NOMO-1 (cell line): ENCODE measurements at regions not wholly inside any gene's neighbourhood (a gene's known extent, or its start where the extent isn't known, plus 50 kb on each side); places are given as distances from the start of the nearest gene placed in this dataset.

Experiments
- DNase-seq, 2 experiments: peaks; one replicate each; lab custom pipeline; 2025; ENCODE audit not compliant: unreplicated experiment in 2 of 2; lab: John Stamatoyannopoulos, UW

DNA sequence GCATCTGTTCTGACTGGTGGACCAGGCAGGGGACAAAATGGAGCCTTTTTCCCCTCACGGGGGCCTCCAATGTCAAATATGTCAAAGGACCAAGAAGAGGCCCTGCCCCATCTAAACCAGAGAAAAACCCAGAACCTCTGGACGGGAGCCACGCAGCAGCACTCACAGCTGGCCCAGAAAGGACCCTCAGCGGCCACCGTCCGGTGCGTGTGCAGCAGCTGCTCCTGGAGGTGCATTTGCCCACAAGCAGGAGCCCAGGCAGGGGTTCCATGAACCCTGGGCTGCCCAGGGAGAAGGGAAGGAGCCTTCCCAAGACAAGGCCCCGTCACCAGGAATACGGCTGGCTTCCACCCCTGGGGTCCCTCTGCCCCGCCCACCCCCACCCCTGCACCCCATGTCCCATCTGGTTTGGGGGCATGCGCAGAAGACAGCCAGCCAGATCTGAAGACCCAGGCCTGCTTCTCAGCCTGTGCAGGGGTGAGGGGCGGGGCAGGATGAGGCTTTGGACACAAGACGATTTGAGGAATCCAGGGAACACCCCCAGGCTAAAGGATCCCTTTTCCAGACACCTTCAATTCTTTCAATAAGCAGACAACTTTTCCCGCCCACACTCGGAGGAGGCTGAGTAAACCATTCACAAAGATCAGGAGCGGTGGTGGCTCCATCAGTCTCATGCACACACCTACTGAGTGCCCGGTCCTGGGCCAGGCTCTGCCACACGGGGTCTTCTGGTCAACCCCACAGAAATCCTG, 423.1 kb downstream of the SHANK2 start:
- no peak for DNase-seq

DNA sequence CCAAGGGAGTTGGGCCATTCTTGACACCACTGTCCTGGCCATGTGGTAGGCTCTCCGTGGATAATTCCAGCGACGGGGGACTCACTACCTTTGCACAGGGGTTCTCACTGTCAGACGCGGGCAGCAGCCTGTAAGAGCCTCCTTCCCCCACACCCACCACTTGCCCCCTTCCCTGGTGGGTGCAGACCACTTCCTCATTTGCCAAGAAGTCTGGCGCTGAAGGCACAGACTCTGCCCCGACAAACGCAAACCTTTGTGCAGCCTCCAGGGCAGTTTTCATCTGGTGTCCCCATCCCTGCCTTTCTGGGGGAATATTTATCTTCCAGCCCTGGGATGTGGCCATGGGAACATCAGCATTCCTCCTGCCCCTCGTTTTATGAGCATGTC, 422.5 kb downstream of the SHANK2 start:
- DNase-seq, result no peak

DNA sequence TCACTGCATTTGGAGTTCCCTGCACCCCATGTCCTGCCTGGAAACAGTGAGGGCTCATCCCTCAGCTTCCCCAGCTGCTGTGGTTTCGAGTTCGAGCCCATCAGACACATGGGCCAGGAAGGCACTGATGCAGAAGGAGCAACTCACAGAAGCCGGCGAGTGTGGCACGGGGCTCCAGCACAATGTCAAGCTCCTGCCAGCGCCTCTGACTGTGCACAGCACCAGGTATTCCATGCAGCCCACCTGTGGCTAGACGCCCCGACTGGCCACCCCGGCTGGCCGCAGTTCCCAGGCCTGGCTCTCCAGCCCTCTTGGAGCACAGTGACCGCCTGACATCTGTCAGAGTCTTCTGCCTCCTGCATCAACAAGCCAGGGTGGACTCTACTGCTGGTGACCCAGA, 419.4 kb downstream of the SHANK2 start:
- no peak for DNase-seq

DNA sequence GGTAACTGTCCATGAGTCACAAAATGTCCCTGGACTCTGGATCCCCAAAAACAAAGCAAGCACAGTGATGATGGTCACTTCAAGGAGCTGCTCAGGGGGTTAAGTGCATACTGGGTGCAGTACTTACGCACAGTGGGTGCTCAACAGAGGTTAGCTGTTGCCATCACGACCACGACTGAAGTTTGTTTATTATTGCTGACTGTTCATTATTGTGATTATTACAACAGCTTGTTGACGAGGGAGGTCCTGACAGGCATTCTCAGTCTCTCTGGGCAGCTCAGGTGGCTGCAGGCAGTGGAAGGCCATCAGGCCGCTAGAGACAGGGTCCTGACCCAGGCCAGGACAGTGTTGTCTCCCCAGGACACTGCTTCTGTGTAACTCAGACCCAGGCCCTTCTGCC, 418.8 kb downstream of the SHANK2 start:
- no peak for DNase-seq

DNA sequence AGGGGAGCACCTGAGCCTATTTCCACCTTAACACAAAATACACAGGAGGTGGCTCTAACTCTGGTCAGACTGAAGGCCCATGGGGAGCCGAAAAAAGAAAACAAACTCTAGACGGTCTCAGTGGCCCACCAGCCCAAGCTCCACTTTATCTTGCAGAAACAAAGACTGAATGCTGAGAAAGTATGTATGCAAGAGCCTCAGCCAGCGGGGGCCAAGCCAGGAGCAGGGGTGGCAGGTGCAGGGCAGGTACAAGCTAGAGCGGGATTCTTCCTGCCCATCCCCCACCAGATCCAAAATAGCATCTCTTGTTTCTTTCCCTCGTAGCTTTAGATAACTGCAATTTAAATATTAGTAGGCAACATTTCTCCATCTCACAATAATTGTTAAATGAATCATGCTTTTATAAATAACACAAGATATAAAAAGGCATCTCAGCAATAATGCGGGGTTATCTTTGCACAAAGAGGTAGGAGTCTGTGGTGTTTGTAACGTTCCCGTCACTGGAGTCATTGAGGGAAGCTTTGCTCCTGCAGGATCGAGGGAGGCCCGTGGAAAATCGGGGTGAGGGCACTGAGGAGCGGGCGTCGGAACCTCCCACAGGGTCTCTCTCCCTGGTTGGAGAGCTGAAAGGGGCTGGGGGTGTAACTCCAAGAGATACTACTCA, 418.0 kb downstream of the SHANK2 start:
- no peak for DNase-seq

DNA sequence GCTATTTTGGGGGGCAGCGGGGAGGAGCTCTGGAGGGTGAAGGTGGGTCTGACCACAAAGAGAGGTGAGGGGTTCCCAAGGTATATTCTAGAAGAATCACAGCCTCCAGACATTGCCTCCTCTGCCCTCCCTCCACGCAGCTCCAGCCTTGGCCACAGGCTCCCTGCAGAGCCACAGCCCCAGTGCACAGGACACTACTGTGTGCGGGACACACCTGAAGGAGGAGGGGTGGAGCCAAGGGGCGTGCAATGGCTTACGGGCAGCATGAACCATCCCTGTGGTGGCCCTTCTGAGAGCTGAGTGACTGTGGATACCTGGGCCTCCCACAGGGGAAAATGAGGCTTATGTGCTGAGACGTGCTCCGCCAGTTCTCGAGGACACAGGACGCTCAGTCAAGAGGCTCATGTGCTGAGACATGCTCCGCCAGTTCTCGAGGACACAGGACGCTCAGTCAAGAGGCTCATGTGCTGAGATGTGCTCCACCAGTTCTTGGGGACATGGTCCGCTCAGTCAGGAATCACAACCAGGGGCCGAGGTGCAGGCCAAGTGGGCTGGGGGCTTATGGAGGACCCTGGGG, 417.3 kb downstream of the SHANK2 start:
- DNase-seq, result no peak

DNA sequence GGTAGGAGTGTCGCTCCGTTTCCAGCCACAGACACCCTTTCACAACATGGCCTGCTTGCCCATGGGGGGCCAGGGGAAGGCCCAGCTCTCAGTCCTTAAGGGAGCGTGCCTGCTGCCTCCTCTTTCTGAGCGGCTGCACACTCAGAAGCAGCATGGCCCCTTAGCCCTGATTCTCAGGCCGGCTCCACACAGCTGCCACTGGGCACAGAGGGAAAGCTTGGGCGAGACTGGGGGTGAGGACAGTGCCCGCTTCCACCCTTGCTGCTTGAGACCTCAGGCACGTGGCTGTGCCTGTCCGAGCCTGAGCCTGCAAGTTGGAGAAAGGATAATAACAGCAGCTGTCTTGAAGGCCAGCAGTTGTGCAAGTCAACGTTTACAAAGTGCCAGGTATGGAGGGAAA, 416.3 kb downstream of the SHANK2 start:
- no peak for DNase-seq

DNA sequence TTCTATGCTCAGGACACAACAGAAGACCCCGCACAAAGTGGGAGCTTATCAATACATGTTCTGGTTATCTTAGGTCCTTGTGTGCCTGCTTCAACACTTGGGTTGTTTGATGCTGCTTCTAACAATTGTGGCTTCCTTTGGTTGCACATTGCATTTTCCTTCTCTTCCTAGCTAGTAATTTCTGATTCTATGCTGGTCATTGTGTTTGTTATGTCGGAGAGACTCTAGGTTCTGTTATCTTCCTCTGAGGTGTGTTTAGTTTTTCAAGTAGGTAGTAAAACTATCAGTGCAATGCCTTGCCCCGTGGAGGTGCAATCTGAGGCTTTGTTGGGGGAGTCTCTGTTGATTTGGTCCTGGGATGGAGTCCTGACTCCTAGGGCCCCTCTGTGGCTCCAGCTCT, 414.2 kb downstream of the SHANK2 start:
- no peak for DNase-seq

DNA sequence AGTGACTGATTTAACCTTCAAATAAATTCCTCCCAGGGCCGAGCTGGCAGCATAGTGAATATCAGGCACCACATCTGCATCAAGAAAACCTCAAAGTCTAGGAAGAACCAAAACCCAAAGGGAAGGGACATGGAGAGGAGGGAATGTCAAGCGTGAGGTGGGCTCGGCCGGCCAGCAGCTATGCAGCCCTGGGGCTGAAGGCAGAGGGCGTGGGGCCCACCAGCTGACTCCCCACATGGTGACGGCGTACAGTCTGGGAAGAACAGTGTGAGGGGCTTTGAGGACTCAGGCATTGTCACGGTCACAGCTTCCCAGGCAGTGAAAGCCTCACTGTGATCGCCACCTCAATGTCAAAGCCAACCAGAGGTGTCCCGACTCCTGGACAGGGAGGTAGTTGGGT, 412.5 kb downstream of the SHANK2 start:
- DNase-seq, result no peak

DNA sequence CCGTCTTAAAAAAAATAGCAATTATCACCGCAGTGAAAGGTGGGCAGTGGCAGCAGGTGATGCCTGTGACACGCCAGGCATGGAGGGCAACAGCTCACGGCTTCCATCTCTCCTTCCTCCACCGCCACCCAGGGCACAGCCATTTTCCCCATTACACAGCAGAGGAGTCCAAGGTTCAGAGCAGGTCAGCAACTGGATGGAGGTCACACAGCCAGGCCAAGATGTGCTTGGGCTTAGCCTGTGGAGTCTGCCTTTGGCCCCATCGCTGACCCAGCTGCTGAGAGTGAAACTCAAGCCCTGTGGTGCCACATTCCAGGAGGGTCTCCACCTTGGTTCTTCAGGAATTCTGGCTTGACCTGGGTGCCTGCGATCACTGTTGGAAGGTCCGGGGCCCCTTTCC, 411.1 kb downstream of the SHANK2 start:
- no peak for DNase-seq

DNA sequence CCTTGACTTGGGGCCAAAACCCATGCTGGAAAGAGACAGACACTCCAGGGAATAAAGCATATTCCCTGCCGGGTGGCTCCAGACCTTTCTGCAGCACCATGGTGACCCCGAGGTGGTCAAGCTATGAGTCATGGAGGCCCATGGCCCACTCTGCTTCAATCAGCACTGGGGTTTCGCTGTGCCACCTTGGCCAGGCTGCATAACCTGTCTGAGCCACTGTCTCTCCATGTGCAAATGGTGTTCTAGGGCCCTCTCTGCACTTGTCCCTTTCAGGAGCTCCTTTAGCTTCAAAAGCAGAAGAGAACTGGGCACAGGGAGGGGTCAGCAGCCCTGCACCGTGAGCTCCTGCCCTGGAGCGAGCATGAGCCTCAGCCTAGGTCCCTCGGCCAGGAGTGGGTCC, 410.1 kb downstream of the SHANK2 start:
- no peak for DNase-seq

DNA sequence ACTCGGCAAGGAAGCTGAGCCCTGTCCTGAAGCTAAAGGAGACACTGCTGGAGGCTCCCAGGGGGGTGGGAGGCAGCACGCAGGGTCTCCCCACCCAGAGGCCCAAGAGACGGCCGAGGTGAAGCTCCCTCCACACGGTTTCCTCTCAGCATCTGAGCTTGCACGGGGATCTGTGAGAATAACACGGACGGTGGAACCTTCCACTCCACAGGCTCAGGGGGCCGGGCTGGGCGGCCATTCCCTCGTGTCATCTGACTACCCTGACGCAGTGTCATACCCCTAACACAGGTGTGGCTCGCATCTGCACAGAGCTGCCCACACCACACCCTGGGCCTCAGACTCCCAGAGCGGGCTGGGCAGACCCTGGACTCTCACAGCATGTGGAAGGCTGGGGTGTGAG, 409.7 kb downstream of the SHANK2 start:
- no peak for DNase-seq

DNA sequence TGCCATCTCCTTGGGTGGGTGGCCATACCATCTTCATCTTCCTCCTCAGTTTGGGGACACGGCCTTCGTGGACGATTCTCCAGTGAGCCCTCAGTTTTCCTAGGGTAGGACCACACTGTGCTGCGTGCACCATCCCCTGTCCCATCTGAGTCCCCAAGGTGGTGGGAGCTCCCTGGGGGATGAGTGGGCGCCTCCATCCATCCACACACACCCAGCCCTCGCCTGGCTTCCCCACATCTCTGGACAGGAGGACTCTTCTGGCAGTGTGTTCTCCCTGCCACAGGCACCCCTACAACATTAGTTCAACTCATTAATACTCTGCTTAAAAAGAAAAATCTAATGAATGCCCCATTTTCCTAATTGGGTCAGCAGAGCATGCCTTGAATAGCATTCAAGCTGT, 408.5 kb downstream of the SHANK2 start:
- DNase-seq, result no peak

DNA sequence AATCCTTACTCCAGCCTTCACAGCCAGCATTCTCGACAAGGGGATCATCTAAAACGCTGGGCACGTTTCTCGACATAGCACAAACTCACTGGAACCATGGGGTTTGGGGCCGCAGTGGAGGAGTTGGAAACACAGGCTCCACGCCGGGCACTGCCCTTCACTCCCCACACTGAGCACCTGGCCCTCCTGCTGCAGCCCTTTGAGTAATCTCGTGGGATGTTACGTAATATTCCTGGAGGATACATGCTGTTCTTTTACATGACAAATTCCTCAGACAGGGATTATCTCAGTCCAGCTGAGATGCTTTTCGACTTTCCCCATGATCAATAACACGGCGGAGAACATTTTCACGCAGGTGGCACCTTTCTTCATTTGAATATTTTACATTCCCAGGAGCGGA, 408.0 kb downstream of the SHANK2 start:
- no peak for DNase-seq

DNA sequence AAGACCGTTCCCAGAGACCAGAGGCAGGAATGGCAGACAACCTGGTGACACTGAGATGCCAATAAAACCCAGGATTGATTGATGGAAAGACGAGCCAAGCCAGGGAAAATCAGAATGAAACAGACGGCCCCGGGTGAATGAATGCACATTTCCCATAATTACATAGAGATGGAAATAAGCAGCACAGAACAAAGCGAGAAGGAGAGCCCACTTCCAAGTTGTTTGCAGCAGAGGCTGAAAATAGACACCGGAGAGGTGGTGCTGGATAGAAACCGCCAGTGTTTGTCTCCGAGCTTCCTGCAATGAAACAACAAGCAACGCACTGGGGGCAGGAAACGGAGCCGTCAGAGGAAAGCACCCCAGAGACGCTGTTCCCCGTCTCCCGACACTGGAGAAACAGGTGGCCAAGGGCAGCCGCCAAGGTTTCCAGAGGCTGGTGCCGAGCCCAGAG, 406.8 kb downstream of the SHANK2 start:
- no peak for DNase-seq

DNA sequence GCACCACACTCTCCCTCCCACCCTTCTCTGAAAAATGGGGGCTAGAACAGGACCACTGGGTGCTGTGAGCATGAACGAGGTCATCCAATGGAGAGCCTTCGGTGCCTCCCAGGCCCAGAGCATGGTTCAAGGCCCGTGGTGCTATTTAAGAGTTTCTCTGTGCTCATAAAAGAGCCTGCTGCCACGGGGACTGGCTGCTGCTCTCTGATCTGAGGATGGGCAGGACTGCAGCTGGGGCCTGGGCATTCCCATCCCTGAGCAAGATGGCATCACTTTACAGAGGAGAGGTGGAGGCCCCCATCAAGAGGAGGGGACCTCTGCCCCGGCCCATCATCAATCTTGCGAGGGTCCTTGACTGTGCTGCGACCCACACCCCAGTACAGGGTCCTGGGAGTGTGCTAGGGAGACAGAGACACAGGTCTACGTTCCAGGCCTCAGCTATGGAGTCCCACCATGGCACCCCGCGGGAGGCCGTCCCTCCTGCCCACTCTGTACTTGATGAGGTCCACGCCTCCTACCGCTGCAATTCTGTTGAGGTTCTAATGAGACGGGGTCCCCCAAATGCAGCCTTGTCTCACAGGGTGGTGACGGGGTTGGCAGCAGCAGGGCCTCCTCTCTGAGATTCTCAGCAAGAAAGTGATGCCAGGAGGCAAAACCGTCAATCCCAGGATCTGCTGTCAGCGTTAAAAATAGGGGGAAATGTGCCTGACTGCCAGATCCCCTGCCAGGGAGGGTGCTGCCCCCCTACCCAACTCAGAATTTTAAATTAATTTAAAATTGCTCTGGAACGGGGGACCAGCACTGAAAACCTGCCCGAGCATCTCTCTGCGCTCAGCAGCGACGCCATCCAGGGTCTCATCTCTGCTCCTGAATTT, 405.4 kb downstream of the SHANK2 start:
- DNase-seq, result no peak

DNA sequence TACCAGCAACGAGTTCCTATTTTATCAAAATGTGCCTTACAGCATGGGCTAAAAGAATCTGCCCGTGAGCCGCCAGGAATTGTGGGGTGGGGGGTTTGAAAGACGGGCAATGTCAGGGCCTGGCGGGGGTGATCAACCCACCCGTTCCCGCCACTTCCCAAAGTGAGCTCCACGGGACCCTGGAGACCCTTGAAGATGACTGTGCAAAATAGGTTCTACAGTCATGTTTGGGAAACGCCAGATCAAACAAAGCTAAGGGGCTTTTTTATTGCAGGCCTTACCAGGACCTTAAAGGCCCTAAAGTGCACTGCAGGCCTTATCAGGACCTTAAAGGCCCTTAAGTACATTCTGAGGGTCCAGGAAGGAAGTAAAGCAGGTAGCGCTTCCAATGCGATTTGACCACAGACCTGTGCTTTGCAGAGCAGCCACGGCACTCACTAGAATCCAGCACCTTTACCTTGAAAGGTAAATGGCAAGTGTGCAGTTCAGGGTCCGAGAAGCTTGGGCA, 404.1 kb downstream of the SHANK2 start:
- no peak for DNase-seq

DNA sequence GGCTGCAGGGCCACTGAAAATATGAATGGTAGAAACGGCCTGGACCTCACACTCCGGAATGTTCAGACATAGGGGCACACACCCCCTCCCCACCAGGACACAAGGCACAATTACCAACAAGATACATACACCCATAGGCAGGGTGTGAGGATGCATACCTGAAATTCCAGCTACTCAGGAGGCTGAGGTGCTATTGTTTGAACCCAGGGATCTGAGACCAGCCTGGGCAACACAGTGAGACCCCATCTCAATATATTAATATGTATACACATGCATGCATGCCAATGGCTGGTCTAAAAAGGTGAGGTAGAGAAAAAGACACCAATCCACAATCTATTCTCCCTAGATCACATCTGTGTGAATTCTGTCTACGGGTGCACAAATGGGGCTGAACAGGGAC, 403.3 kb downstream of the SHANK2 start:
- no peak for DNase-seq

DNA sequence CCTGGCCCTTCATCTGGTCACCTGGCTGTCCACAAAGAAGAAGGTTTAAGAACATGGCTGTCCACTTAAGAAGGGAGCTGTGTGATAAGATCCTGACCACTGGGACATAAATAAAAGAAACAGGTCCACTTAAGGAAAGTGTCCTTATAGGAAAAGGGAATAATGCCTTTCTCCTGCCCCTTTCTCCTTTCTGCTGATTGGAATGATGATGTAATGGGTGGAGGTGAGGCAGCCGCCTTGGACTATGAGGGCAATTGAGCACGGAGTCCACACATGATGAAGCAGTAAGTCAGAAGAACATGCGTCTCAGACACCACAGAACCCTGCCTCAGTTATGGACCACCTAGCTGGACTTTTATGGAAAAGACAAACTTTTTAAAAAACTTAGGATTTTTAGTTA, 401.1 kb downstream of the SHANK2 start:
- no peak for DNase-seq

DNA sequence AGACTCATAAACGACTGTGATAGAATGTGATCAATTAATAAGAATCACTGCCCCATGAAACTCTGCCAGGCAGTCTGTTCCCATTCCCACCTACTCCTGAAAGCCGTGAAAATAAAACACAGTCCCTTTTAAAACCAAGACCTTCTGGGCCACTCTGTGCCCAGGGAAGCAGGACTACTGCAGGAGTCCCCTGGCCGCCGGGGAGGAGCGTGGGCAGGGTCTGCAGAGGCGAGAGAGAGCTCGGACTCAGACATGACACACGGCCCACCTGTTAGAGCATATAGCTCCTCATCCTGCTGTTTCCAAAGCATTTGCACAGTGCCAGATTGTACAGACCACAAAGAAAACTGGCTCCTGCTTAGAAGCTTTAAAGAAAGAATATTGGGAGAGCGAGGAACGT, 400.5 kb downstream of the SHANK2 start:
- DNase-seq, result no peak
